ENCODE measurements at regions not wholly inside any gene's neighbourhood (a gene's known extent, or its start where the extent isn't known, plus 50 kb on each side); places are given as distances from the start of the nearest gene placed in this dataset.
"Not testable (repeated sequence)": the region's sequence is repeated elsewhere in the genome, so short reads cannot be mapped to it uniquely, and the experiment has no call there.

- DNase-seq = no peak
Measured at GRCh38 chr14:71758229-71758951, 173.8 kb upstream of the RGS6 start.

GRCh38 chr14:71762575-71762974, 169.7 kb upstream of the RGS6 start:
- DNase-seq = no peak

GRCh38 chr14:71764701-71765382, 167.4 kb upstream of the RGS6 start:
- DNase-seq = no peak

- no peak for DNase-seq
Measured at GRCh38 chr14:71765505-71765904, 166.7 kb upstream of the RGS6 start.

- no peak for DNase-seq
Measured at GRCh38 chr14:71770431-71770830, 161.8 kb upstream of the RGS6 start.

GRCh38 chr14:71771421-71771820, 160.8 kb upstream of the RGS6 start:
- DNase-seq = not testable (repeated sequence)

- not testable (repeated sequence) for DNase-seq
Measured at GRCh38 chr14:71771996-71772395, 160.2 kb upstream of the RGS6 start.

- no peak for DNase-seq
Measured at GRCh38 chr14:71773898-71774481, 158.2 kb upstream of the RGS6 start.

- DNase-seq = no peak
Measured at GRCh38 chr14:71776471-71777360, 155.5 kb upstream of the RGS6 start.

GRCh38 chr14:71780075-71780474, 152.2 kb upstream of the RGS6 start:
- no peak for DNase-seq

GRCh38 chr14:71780822-71781221, 151.4 kb upstream of the RGS6 start:
- DNase-seq = no peak

- DNase-seq = no peak
Measured at GRCh38 chr14:71783088-71783487, 149.1 kb upstream of the RGS6 start.

GRCh38 chr14:71783786-71784185, 148.4 kb upstream of the RGS6 start:
- DNase-seq = no peak

GRCh38 chr14:71789005-71789404, 143.2 kb upstream of the RGS6 start:
- DNase-seq = no peak

GRCh38 chr14:71799841-71800240, 132.4 kb upstream of the RGS6 start:
- DNase-seq = no peak

GRCh38 chr14:71800878-71801277, 131.4 kb upstream of the RGS6 start:
- no peak for DNase-seq

- DNase-seq = no peak
Measured at GRCh38 chr14:71803539-71804260, 128.5 kb upstream of the RGS6 start.

- no peak for DNase-seq
Measured at GRCh38 chr14:71804992-71805391, 127.2 kb upstream of the RGS6 start.

GRCh38 chr14:71807049-71807448, 125.2 kb upstream of the RGS6 start:
- not testable (repeated sequence) for DNase-seq

- DNase-seq = not testable (repeated sequence)
Measured at GRCh38 chr14:71810800-71811199, 121.4 kb upstream of the RGS6 start.

GRCh38 chr14:71812693-71813092, 119.5 kb upstream of the RGS6 start:
- no peak for DNase-seq

GRCh38 chr14:71815110-71815509, 117.1 kb upstream of the RGS6 start:
- no peak for DNase-seq
